ENCODE measurements at regions not wholly inside any gene's neighbourhood (a gene's known extent, or its start where the extent isn't known, plus 50 kb on each side); places are given as distances from the start of the nearest gene placed in this dataset.

GRCh38 chr10:8617792-8618191, 563.3 kb downstream of the GATA3 start:
- no peak for TF ChIP-seq CTCF (IDR thresholded peaks at IDR 0.05)
- FAIRE-seq = no peak

GRCh38 chr10:8618834-8619233, 564.3 kb downstream of the GATA3 start:
- DNase-seq (no peak), FAIRE-seq (no peak), ATAC-seq (no peak)
- Histone ChIP-seq H3K4me1 (no peaks in the 10 kb centered on the region), H3K27me3 (peaks cover 0 to 6% (median 0%) of the 10 kb centered on the region in 4 donors), H3K36me3 (no peaks in the 10 kb centered on the region), H3K4me3 (no peak overlapping the region), H3K27ac (no peak overlapping the region), H3K9me3 (no peaks in the 10 kb centered on the region)
- intact Hi-C loops (cut with DNase I) = no loop called here
- 54 to 57% methylated on average over 4 of the region's 4 CpGs for WGBS, 2 donors
- TF ChIP-seq CTCF (IDR thresholded peaks at IDR 0.05) = no peak

More at GRCh38 chr10:8617792-8618191, 563.3 kb downstream of the GATA3 start:
- DNase-seq (no peak), ATAC-seq (no peak)
- WGBS, 2 donors = 61 to 66% methylated on average over 2 of the region's 2 CpGs
- Histone ChIP-seq H3K4me1 (no peaks in the 10 kb centered on the region), H3K27me3 (peaks cover 0 to 6% (median 0%) of the 10 kb centered on the region in 4 donors), H3K36me3 (no peaks in the 10 kb centered on the region), H3K4me3 (no peak overlapping the region), H3K27ac (no peak overlapping the region), H3K9me3 (no peaks in the 10 kb centered on the region)
- intact Hi-C loops (cut with DNase I) = no loop called here

GRCh38 chr10:8628351-8628750, 573.9 kb downstream of the GATA3 start:
- Histone ChIP-seq H3K9me3 (no peaks in the 10 kb centered on the region), H3K4me1 (no peaks in the 10 kb centered on the region), H3K4me3 (no peak overlapping the region), H3K27me3 (peaks cover 0 to 4% (median 0%) of the 10 kb centered on the region in 4 donors), H3K27ac (no peak overlapping the region), H3K36me3 (no peaks in the 10 kb centered on the region)
- FAIRE-seq (no peak), ATAC-seq (no peak), DNase-seq (no peak)
- no peak for TF ChIP-seq CTCF (IDR thresholded peaks at IDR 0.05)
- intact Hi-C loops (cut with DNase I) = no loop called here
- 51 to 58% methylated on average over 5 of the region's 5 CpGs for WGBS, 2 donors

- TF ChIP-seq CTCF (IDR thresholded peaks at IDR 0.05) = no peak
- no peaks in the 10 kb centered on the region for H3K9me3 ChIP-seq
- H3K4me3 ChIP-seq = no peak overlapping the region
- WGBS, 2 donors = 41 to 71% methylated on average over 1 of the region's 1 CpG
- ATAC-seq (no peak), DNase-seq (no peak), FAIRE-seq (no peak)
- H3K4me1 ChIP-seq = no peaks in the 10 kb centered on the region
- intact Hi-C loops (cut with DNase I) = no loop called here
- no peak overlapping the region for H3K27ac ChIP-seq
- no peaks in the 10 kb centered on the region for H3K36me3 ChIP-seq
- H3K27me3 ChIP-seq = no peaks in the 10 kb centered on the region
Measured at GRCh38 chr10:8633909-8634308, 579.4 kb downstream of the GATA3 start.

GRCh38 chr10:8636371-8636770, 581.9 kb downstream of the GATA3 start:
- ATAC-seq = no peak
- no peaks in the 10 kb centered on the region for H3K9me3 ChIP-seq
- no peak for TF ChIP-seq CTCF (IDR thresholded peaks at IDR 0.05)
- no peak overlapping the region for H3K4me3 ChIP-seq
- 66 to 78% methylated on average over 9 of the region's 9 CpGs for WGBS, 2 donors
- H3K27ac ChIP-seq = no peak overlapping the region
- no peaks in the 10 kb centered on the region for H3K36me3 ChIP-seq
- H3K4me1 ChIP-seq = no peaks in the 10 kb centered on the region
- H3K27me3 ChIP-seq = no peaks in the 10 kb centered on the region
- intact Hi-C loops (cut with DNase I) = no loop called here
- no peak for FAIRE-seq
- no peak for DNase-seq
